ACHN (cell line): ENCODE measurements at regions not wholly inside any gene's neighbourhood (a gene's known extent, or its start where the extent isn't known, plus 50 kb on each side); places are given as distances from the start of the nearest gene placed in this dataset.
A peak's percentile ranks its signal among the peaks of the same experiment; 100 is the strongest.

Experiments
- DNase-seq: peaks from one replicate; pipeline ENCODE4 v3.0.0-alpha.2; 2015
- in situ Hi-C: cut with HindIII; loops from 2 replicates; pipeline ENCODE4 v1.10.0; 2017; ENCODE audit warnings: low sequenced_read_pairs, low pct_ligation_motif_present, low pct_unique_long_range_greater_than_20kb

- in situ Hi-C loops = no loop called here
- no peak for DNase-seq
These were observed 69.0 kb upstream of the TMEM33 start for GRCh38 chr4:41865981-41866798.

- DNase-seq = no peak
- in situ Hi-C loops = no loop called here
These were observed 69.8 kb upstream of the TMEM33 start for GRCh38 chr4:41865306-41865980.

- DNase-seq = no peak
- in situ Hi-C loops = no loop called here
These were observed 76.1 kb upstream of the TMEM33 start for GRCh38 chr4:41859087-41859486.

GRCh38 chr4:41857226-41857641 is 78.0 kb upstream of the TMEM33 start:
- DNase-seq = no peak
- in situ Hi-C loops = no loop called here

- in situ Hi-C loops = no loop called here
- no peak for DNase-seq
These were observed 78.4 kb upstream of the TMEM33 start for GRCh38 chr4:41856797-41857196.

DNA sequence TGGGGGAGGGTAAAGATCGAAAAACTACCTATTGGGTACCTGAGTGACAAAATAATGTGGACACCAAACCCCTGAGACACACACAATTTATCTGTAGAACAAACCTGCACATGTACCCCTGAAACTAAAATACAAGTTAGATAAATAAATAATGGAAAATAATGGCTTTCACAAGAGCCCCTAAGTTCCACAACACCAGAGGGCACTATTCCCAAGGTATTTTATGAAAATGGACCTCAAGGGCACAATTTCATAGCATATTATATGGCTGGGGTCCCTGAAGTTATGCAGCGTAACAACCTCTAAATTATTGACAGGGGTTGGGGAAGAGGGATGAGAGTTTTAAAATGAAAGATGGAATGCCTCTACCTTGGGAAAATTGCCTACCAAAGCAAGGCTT is 81.3 kb upstream of the TMEM33 start:
- peak; percentile 4 for DNase-seq
- in situ Hi-C loops = no loop called here

DNA sequence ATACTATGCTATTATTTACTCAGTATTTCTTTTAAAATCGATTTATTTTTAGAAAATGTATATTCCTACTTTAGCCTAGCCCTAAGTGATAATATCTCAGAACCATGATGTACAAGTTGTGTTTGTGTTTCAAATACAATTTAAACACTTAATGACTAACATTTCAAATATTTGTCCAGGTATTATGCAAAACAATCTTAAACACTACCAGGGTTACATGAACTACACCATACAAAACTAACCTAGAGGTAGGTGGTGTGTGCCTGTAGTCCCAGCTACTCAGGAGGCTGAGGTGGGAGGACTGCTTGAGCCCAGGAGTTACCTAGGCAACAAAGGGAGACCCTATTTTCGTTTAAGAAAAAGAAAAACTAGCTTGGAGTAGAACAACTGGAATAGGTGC is 83.0 kb upstream of the TMEM33 start:
- DNase-seq = no peak
- in situ Hi-C loops = no loop called here

DNA sequence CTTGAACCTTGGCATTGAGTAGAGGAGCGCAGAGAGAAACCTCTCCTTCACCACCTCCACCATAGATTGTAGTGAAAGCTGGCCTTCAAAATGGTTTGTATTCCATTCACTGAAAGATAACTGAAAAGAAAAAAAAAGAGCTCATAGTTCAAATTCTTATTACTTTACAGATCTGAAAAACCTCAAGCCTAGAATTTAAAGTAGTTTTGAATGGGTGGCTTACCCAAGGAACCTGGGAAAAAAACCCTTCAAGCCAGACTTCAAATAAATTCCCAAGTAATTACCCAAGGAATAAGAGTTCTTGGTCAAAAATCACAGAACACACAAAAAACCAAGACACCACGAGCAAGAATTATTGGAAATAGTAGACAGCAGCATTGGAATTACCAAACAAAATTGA is 83.6 kb upstream of the TMEM33 start:
- in situ Hi-C loops = no loop called here
- no peak for DNase-seq

GRCh38 chr4:41844327-41844726 is 90.9 kb upstream of the TMEM33 start:
- in situ Hi-C loops = no loop called here
- no peak for DNase-seq

GRCh38 chr4:41839916-41840854 is 91.7 kb upstream of the PHOX2B start:
- no peak for DNase-seq
- in situ Hi-C loops = no loop called here

DNA sequence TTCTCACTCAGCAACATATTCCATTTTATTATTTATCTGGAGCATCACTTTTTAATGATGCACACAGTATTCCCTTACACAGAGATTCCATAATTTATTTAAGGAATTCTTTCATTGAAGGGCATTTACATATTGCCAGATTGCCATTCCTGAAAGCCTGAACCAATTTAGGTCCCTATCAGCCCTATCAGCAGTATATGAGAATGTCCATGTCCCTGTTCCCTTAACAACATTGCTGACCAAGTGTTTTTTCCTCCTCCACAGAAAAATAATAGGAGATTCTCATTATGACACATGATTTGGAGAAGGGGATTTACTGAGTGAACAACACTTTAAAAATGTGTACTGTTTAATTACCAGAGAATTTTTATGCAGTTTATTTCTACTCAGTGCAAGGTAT is 90.1 kb upstream of the PHOX2B start:
- DNase-seq = no peak
- in situ Hi-C loops = no loop called here

- DNase-seq = no peak
- in situ Hi-C loops = no loop called here
These were observed 86.9 kb upstream of the PHOX2B start for GRCh38 chr4:41835321-41835995.

GRCh38 chr4:41832961-41833360 is 84.4 kb upstream of the PHOX2B start:
- no peak for DNase-seq
- in situ Hi-C loops = no loop called here

GRCh38 chr4:41822325-41822724 is 73.8 kb upstream of the PHOX2B start:
- DNase-seq = no peak
- in situ Hi-C loops = no loop called here

DNA sequence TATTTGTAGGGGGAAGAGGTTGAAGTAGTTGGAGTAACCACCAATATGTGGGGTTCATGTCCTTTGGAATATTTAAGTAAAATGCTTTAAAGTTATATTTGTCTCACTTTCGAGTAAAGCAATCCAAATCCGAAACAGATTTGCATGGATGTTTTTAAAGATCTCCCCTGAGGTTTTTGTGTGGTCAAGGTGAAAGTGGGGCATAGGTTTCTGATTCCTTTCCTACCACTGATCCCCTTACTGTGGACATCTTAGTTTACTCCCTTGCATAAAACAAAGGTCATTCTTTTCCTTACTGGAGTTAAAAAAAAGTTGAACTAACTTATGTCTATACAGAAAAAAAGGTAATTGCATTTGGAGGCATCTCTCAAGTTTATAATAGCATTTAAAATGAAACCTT is 71.9 kb upstream of the PHOX2B start:
- in situ Hi-C loops = no loop called here
- DNase-seq = no peak

DNA sequence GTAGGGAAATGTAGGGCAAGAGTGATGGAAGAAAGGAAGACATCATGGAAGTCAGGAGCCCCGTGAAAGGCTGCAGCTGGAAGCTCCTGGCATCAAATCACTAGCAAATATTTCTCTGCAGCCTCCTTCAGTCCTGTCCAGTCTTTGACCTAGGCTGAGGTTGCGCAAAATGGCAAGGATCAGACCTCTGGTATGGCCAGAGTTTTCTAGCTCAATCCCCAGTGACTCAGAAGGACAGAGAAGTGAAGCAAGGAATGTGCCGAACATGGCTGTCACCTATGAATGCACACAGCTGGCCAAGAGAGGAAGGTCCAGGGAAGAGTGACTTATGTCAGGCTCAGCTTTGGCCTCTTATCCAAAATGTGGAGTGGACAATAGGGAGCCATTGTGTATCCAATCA is 71.1 kb upstream of the PHOX2B start:
- in situ Hi-C loops = no loop called here
- no peak for DNase-seq

GRCh38 chr4:41815473-41815872 is 66.9 kb upstream of the PHOX2B start:
- DNase-seq = no peak
- in situ Hi-C loops = no loop called here

GRCh38 chr4:41814565-41814964 is 66.0 kb upstream of the PHOX2B start:
- DNase-seq = peak; percentile 24
- in situ Hi-C loops = no loop called here

GRCh38 chr4:41806807-41807206 is 58.3 kb upstream of the PHOX2B start:
- no peak for DNase-seq
- in situ Hi-C loops = no loop called here
